Heart left ventricle (tissue), 16 donors: ENCODE measurements at regions not wholly inside any gene's neighbourhood (a gene's known extent, or its start where the extent isn't known, plus 50 kb on each side); places are given as distances from the start of the nearest gene placed in this dataset.
A peak's percentile ranks its signal among the peaks of the same experiment; 100 is the strongest.
"Not testable (repeated sequence)": the region's sequence is repeated elsewhere in the genome, so short reads cannot be mapped to it uniquely, and the experiment has no call there.

ENCODE experiments used
- ATAC-seq, 4 donors: fragments of 200-7000 bp; cut with Tn5 transposase; one replicate each; pipeline ENCODE4 v1.9.1; 2020 to 2022; ENCODE audit warnings: moderate library complexity in 4 of 4, mild to moderate bottlenecking in 3 of 4, moderate number of reproducible peaks in 1 of 4
- DNase-seq, 5 donors: peaks; one replicate each; pipeline ENCODE4 v3.0.0-alpha.2; 2020
- H3K27ac ChIP-seq, 12 donors: fragments of 200-600 bp; sonication (generic) in 4 of 12; one replicate each; pipeline versions ENCODE4 v1.5.0 to v1.8.0; 2016 to 2022; ENCODE audit warnings: mild to moderate bottlenecking in 2 of 12
- H3K27me3 ChIP-seq, 9 donors: fragments of 200-600 bp; sonication (generic) in 2 of 9; one replicate each; pipeline versions ENCODE4 v1.5.1 to v1.8.0; 2016 to 2022; ENCODE audit warnings: mild to moderate bottlenecking in 3 of 9
- H3K36me3 ChIP-seq, 9 donors: fragments of 200-600 bp; sonication (generic) in 2 of 9; one replicate each; pipeline versions ENCODE4 v1.5.0 to v1.8.0; 2018 to 2022; ENCODE audit warnings: mild to moderate bottlenecking in 2 of 9
- H3K4me1 ChIP-seq, 12 donors: fragments of 200-600 bp; sonication (generic) in 4 of 12; one replicate each; pipeline versions ENCODE4 v1.5.0 to v1.8.0; 2016 to 2022; ENCODE audit warnings: mild to moderate bottlenecking in 3 of 12
- H3K4me3 ChIP-seq, 12 donors: fragments of 200-600 bp; sonication (generic) in 4 of 12; one replicate each; pipeline versions ENCODE4 v1.5.0 to v1.8.0; 2017 to 2022; ENCODE audit warnings: mild to moderate bottlenecking in 9 of 12, moderate library complexity in 4 of 12
- H3K9me3 ChIP-seq, 12 donors: fragments of 200-600 bp; sonication (generic) in 4 of 12; one replicate each; pipeline versions ENCODE4 v1.5.0 to v1.8.0; 2016 to 2022; ENCODE audit warnings: mild to moderate bottlenecking in 1 of 12
- WGBS, 4 donors: extraction: QIAGEN DNeasy Blood & Tissue Kit in 2 of 4; methylation state at CpG; one replicate each; pipeline versions ENCODE4 v1.1.5 to v1.1.7; 2013 to 2018; 5-methylcytosine and 5-hydroxymethylcytosine counted together
- intact Hi-C, 10 donors: fragments of 100-400 bp; cut with DNase I; formaldehyde crosslinking; loops; one replicate each; pipeline versions ENCODE4 v1.11.1 to v1.14.2; 2022
- donor health status: ischemic (EF 13 %, LVEDD 7.1; RV severe dilation, severe dysfunction).
- donor health status: healthy with polysubstance abuse.
- donor health status: DM: no; HTN: yes; CAD: no.
- donor health status: DM: no; HTN: no; CAD: no.
- donor health status: ischemic (EF 25% LVEDD 6.9; RV normal size, moderate dysfunction).
- donor health status: ischemic (EF 25% LVEDD 5.7; RV mildly dilated, moderate dysfunction).
- donor health status: healthy.
- donor health status: DM: yes; HTN: yes; CAD: no.
- donor health status: ischemic (EF 35%, LVEDD 5.7; RV mildly dilated, moderate dysfunction).
- donor health status: nonischemic (EF 11% LVEDD 7.7; RV severe dilation, severe dysfunction).
- donor health status: DM: yes; HTN: yes; CAD: no.
- donor health status: PGD.
- donor health status: ischemic (EF 29% LVEDD 5.4; RV normal size, mild dysfunction).
- donor health status: nonischemic (EF 23%, LVEDD 6.1; RV moderate dilation, normal function).

DNA sequence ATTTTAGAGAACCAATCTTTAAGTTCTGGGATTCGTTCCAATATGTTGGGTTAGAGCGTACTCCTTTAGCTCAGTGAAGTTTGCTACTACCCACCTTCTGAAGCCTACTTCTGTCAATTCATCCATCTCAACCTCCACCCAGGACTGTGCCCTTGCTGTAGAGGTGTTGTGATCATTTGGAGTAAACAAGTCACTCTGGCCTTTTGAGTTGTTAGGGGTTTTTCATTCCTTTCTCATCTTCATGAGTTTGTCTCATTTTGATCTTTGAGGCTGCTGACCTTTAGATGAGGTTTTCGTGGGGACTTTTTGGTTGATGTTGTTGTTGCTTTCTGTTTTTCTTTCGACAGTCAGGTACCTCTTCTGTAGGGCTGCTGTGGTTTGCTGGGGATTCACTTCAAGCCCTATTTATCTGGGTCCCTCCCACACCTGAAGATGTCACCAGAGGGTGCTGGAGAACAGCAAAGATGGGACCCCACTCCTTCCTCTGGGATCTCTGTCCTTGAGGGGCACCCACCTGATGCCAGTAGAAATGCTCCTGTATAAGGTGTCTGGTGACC lies 158.4 kb downstream of the ANKRD36B start:
- no CpG with 5 or more reads among the region's 4 CpGs for WGBS, 4 donors
- H3K27ac ChIP-seq, H3K36me3 ChIP-seq, ATAC-seq, H3K4me3 ChIP-seq, H3K9me3 ChIP-seq, H3K27me3 ChIP-seq, H3K4me1 ChIP-seq, intact Hi-C loops, DNase-seq: not testable (repeated sequence)

DNA sequence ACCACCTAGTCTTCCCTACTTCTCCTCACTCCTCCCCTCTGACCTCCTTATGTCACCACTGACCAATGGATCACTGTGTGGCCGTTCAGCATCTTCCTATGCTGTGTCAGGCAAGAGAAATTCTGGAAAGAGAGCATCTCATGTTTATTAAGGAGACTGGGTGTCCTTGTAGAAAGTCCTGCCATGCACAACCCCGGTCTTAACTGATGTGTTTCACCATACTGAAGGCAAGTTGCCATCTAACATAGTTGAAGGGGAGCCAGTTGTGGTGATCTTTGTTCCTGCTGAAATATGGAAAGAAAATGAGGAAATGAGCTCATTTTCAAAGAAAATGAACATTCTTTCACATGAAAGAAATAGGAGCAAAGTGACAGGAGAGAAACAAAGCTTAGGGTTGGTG lies 167.3 kb downstream of the ANKRD36B start:
- H3K27ac ChIP-seq, DNase-seq, intact Hi-C loops, H3K4me3 ChIP-seq, H3K9me3 ChIP-seq, H3K4me1 ChIP-seq, H3K27me3 ChIP-seq, H3K36me3 ChIP-seq: not testable (repeated sequence)
- WGBS, 4 donors, result no CpG with 5 or more reads among the region's 2 CpGs
- peak in 1 of 4 donors; percentile 27 for ATAC-seq

DNA sequence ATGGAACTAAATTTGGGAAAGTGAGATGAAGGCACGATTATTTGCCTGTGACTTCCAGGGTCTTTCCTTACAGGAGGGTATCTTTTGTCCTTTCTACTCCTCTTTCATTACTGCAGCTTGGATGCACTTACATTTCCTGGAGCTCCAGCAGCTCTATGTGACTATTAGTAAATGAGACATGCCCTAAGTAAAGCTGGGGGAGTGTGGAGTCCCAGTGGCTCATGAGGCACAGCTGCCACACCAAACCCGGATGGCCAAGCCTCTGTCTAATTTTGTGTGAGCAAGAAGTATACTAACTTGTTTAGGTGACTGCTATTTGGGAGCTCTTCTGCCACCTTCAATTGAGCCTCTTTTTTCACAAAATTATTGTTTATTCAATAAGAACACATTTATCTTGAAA lies 183.3 kb downstream of the ANKRD36B start:
- DNase-seq, intact Hi-C loops: not testable (repeated sequence)

DNA sequence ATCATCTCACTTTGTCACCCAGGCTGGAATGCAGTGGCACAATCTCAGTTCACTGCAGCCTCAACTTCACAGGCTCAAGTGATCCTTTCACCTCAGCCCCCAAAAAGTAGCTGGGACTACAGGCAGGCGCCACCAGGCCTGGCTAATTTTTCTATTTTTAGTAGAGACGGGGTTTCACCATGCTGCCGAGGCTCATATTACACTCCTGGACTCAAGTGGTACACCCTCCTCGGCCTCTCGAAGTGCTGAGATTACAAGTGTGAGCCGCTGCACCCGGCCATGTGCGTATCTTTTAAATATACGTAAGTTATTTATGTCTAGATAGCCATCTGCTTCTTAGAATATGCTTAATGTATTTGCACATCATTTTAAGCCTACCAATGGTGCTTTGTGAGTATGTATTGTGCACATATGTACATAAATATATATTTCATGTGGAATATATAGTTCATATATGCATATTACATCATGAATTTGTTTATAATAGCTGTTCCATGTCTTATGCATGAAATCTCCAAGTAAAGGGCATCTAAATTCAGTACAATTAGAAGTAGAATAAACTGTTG lies 184.4 kb downstream of the ANKRD36B start:
- H3K9me3 ChIP-seq, H3K4me3 ChIP-seq, H3K36me3 ChIP-seq, intact Hi-C loops, H3K27ac ChIP-seq, H3K4me1 ChIP-seq, H3K27me3 ChIP-seq: not testable (repeated sequence)
- 45 to 57% methylated on average over 7 to 8 of the region's 9 CpGs; no CpG with 5 or more reads in 2 of the 4 donors for WGBS, 4 donors
- ATAC-seq, result peak in 3 of 4 donors; percentile 81 to 94 (median 91)
- peak in 2 of 5 donors; percentile 29 to 35 for DNase-seq

More for the DNA sequence above, 183.3 kb downstream of the ANKRD36B start:
- H3K4me1 ChIP-seq, H3K27me3 ChIP-seq, H3K27ac ChIP-seq, ATAC-seq, H3K4me3 ChIP-seq, H3K9me3 ChIP-seq, H3K36me3 ChIP-seq: not testable (repeated sequence)
- no CpG with 5 or more reads among the region's 2 CpGs for WGBS, 4 donors

DNA sequence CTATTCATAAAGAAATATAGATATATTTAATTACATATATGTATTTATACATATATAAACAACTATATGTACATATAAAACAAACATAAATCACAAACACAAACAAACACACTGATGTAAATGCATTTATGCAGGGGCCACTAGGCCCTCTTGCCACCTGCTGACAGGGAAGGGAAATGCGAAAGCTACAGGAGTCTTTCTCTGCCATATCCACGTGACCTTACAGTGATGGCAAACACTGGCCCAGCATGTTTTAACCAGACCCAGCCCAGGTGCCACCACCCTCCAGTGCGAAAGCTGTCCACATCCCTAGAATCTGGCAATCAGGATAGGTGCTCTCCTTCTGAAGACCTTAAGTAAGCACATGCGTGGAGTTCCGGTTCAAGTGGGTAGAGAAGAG lies 187.0 kb downstream of the ANKRD36B start:
- H3K9me3 ChIP-seq, H3K27ac ChIP-seq, intact Hi-C loops, H3K4me1 ChIP-seq, ATAC-seq, H3K4me3 ChIP-seq, DNase-seq, H3K27me3 ChIP-seq, H3K36me3 ChIP-seq: not testable (repeated sequence)
- no CpG with 5 or more reads among the region's 5 CpGs for WGBS, 4 donors

DNA sequence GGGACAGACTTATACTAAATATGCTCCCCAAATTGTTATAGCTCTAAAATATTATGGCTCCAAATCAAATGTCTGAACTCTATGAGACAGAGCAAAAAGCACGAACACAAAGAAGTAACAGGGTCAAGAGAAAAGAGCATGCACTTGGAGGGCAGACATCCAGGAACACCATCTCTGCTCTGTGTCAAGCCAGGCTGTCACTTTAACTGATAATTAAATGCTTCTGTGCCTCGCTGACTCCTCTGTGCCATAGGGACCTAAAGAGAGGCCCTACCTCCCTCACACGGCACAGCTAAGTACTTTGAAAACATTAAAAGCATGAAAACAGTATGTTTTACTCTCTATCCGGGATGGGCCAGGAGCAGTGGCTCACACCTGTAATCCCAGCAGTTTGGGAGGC lies 194.0 kb downstream of the ANKRD36B start:
- DNase-seq (peak in 2 of 5 donors; percentile 1 to 10), ATAC-seq (peak in 3 of 4 donors; percentile 84 to 94 (median 93))
- H3K36me3 ChIP-seq, H3K4me1 ChIP-seq, intact Hi-C loops, H3K27ac ChIP-seq, H3K27me3 ChIP-seq, H3K9me3 ChIP-seq, H3K4me3 ChIP-seq: not testable (repeated sequence)
- 11 to 45% methylated on average over 2 to 3 of the region's 4 CpGs; no CpG with 5 or more reads in 2 of the 4 donors for WGBS, 4 donors

DNA sequence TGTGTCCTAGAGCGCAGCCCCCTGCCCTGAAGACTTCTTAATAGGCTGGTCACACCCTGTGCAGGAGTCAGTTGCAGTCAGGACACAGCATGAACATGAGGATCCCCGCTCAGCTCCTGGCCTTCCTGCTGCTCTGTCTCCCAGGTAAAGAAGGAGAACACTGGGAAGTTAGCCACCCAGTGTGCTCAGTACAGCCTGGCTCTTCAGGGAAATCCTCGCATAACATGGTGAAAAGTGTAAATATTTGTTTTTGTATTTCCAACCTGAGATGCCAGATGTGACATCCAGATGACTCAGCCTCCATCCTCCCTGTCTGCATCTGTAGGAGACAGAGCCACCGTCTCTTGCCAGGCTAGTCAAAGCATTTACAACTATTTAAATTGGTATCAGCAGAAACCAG lies 203.9 kb downstream of the ANKRD36B start:
- H3K27me3 ChIP-seq, H3K4me1 ChIP-seq, intact Hi-C loops, H3K36me3 ChIP-seq, H3K27ac ChIP-seq, ATAC-seq, H3K4me3 ChIP-seq, DNase-seq, H3K9me3 ChIP-seq: not testable (repeated sequence)
- no CpG with 5 or more reads among the region's 4 CpGs for WGBS, 4 donors

DNA sequence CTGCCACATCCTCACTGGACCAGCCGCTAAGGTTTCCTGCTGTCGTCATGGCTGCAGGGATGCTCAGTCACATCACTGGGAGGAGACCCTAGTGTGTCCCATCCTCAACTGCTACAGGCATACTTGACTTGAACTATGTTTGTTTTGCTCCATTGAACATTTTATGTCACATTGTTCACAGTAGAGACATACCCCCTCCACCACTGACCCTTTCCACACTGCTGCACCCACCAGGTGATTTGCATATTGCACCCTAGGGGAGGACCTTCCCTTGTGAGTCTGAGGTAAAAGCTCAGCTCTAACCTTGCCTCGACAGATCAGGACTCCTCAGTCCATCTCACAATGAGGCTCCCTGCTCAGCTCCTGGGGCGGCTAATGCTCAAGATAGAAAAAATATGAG lies 213.8 kb downstream of the ANKRD36B start:
- WGBS, 4 donors, result no CpG with 5 or more reads among the region's 4 CpGs
- H3K9me3 ChIP-seq, H3K36me3 ChIP-seq, H3K4me3 ChIP-seq, DNase-seq, ATAC-seq, H3K4me1 ChIP-seq, intact Hi-C loops, H3K27ac ChIP-seq, H3K27me3 ChIP-seq: not testable (repeated sequence)

DNA sequence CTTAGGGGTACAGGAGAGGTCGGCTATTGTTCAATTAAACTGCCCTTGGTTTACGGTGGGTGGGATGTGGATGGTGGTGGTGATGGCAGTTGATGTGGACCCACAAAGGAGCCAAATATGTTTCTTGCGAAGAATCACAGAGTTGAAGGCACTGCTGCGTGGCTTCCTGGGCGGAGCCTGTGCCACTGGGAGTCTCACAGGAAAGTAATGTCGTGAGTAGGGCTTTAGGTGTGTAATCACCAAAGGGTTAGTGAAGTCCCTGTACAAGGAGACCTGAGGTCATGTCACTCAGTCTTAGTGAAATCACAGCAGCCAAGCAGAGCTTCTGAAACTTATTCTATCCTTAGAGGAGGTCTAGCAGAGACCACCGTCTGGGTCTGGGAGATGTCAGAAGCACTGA lies 215.3 kb downstream of the ANKRD36B start:
- H3K27me3 ChIP-seq, H3K4me1 ChIP-seq, intact Hi-C loops, H3K4me3 ChIP-seq, H3K27ac ChIP-seq, ATAC-seq, H3K36me3 ChIP-seq, DNase-seq, H3K9me3 ChIP-seq: not testable (repeated sequence)
- no CpG with 5 or more reads among the region's 7 CpGs for WGBS, 4 donors

DNA sequence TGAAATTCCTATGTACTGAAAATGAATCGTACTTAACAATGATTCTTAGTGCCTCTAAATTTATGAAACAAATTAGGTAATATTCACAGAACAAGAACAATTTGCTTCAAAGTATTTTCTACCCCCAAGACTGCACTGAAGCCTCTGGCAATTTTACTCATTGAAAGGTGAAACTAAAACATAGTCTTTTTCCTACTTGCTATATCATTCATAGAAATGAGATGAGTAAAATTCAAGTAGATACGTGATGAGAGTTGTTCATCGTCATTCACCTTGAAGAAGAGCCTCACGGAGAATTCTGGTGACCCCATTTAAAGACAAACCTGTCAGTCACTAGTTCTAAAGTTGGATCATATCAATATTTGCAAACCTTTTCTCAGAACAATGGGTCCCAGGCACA lies 226.5 kb downstream of the ANKRD36B start:
- H3K9me3 ChIP-seq, ATAC-seq, H3K27me3 ChIP-seq, H3K36me3 ChIP-seq, H3K27ac ChIP-seq, DNase-seq, H3K4me1 ChIP-seq, H3K4me3 ChIP-seq, intact Hi-C loops: not testable (repeated sequence)
- no CpG with 5 or more reads among the region's 4 CpGs for WGBS, 4 donors
